SJSA1 (cell line): ENCODE measurements at regions not wholly inside any gene's neighbourhood (a gene's known extent, or its start where the extent isn't known, plus 50 kb on each side); places are given as distances from the start of the nearest gene placed in this dataset.

Experiments
- DNase-seq, 2 experiments: peaks; one replicate each; pipeline ENCODE4 v3.0.0-alpha.2; 2015 to 2020; ENCODE audit warnings: low spot score in 2 of 2, low read depth in 1 of 2
- H3K27ac ChIP-seq: fragments of 250-450 bp; sonication (Bioruptor Pico); 2 replicates; pipeline ENCODE4 v1.5.1; 2020; ENCODE audit warnings: mild to moderate bottlenecking, moderate library complexity
- H3K27me3 ChIP-seq: fragments of 250-450 bp; sonication (Bioruptor Pico); replicated peaks from 2 replicates; pipeline ENCODE4 v1.5.1; 2020; ENCODE audit warnings: mild to moderate bottlenecking, moderate library complexity
- H3K36me3 ChIP-seq: fragments of 250-450 bp; sonication (Bioruptor Pico); 2 replicates; pipeline ENCODE4 v1.5.1; 2020; ENCODE audit warnings: mild to moderate bottlenecking
- H3K4me1 ChIP-seq: fragments of 250-450 bp; sonication (Bioruptor Pico); replicated peaks from 2 replicates; pipeline ENCODE4 v1.6.1; 2021; ENCODE audit warnings: mild to moderate bottlenecking
- H3K4me3 ChIP-seq: fragments of 250-450 bp; sonication (Bioruptor Pico); 2 replicates; pipeline ENCODE4 v1.5.1; 2020; ENCODE audit warnings: mild to moderate bottlenecking
- H3K9me3 ChIP-seq: fragments of 250-450 bp; sonication (Bioruptor Pico); replicated peaks from 2 replicates; pipeline ENCODE4 v1.5.1; 2020; ENCODE audit warnings: mild to moderate bottlenecking

DNA sequence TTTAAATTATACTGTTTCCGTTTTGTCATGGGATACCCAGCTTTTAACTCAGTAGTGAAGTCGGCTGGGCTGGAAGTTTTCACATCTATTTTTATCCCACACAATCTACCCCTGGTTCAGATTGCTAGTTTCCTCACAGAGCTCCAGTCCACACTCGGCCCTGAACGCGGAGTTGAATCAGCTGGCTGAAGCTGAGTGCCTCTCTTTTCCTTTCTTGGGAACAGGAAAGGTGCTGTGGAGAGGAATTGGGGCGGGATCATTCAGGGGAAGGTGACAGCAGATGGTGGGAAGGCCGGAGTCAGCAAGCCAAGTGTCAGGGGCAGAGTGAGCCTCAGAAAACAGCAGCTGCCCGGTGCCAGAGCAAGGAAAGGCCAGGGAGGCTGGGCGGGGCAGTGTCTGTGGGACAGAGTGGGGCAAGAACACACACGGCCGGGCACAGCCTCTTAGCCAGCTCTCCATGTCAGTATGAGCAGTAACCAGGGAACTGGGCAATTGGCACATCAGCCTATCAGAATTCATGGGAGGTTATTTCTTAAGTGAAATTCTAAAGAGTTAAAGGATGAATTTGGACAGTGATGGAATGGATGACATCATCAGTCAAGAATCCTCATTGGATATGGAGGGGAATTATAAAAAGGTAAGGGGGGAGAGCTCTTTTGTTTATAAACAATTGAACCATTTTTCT lies 135.7 kb upstream of the IL12A start:
- peak; percentile 57 to 77 for DNase-seq
- Histone ChIP-seq H3K27ac (peak overlapping the region; percentile 80), H3K36me3 (no peaks in the 10 kb centered on the region), H3K4me3 (no peak overlapping the region), H3K27me3 (no peaks in the 10 kb centered on the region), H3K4me1 (peaks cover 46% of the 10 kb centered on the region), H3K9me3 (no peaks in the 10 kb centered on the region)

DNA sequence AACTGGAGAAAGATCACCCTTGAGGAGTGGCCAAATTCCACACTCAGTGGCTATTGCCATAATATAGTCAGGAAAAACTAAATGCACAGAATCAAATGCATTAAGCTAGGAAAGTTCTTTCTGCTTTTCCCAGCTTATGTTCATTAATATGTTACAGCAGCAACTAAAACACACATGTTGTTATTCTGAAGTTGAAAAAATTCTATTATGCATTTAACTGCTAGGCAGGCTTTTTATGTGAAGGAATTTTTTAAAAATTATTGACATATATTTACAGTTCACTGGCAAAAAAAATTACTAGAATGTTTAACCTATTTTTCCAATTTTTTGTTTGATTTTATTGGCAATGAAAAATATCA lies 135.2 kb upstream of the IL12A start:
- Histone ChIP-seq H3K27ac (peak overlapping the region; percentile 80), H3K36me3 (no peaks in the 10 kb centered on the region), H3K27me3 (no peaks in the 10 kb centered on the region), H3K4me3 (no peak overlapping the region), H3K4me1 (peaks cover 46% of the 10 kb centered on the region), H3K9me3 (no peaks in the 10 kb centered on the region)
- no peak for DNase-seq

- no peaks in the 10 kb centered on the region for H3K9me3 ChIP-seq
- peak; percentile 74 to 90 for DNase-seq
- H3K4me1 ChIP-seq = peaks cover 46% of the 10 kb centered on the region
- H3K36me3 ChIP-seq = no peaks in the 10 kb centered on the region
- H3K4me3 ChIP-seq = no peak overlapping the region
- peak overlapping the region; percentile 80 for H3K27ac ChIP-seq
- H3K27me3 ChIP-seq = no peaks in the 10 kb centered on the region
Observed at GRCh38 chr3:159854500-159855124, 134.0 kb upstream of the IL12A start.

DNA sequence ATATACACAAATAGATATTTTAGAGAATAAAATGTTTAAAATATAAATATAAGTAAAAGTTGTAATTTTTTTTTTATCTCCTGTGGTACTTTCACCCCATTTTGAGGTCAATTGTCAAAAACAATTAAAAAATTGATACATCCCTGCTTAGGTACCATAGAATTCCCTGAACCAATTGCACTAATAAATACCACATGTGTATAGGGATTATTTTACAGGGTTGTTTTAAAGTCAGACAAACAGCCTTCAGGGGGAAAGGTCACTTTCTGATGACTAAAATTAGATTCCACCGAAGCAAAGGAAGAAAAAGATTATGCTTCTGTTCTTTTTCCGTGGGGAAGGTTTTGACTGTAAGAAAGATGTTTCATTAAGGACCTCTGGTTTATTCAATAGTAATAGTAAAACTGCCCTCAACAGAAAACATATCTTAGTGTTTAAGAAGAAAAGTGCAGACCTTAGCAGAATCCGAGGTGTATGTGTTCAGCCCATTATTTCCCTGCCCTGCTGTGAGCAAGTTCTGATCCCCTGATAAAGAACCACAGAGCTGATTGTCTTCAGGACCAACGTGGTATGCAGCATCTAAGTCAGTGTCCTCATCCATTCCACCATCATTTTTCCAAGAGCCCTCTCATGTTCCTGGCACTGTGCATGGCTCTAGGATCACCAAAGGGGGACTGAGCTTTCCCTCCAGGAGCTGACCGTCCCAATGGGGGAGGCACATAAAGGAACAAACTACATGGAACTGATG lies 132.9 kb upstream of the IL12A start:
- DNase-seq = peak in 1 of 2 experiments; percentile 11
- Histone ChIP-seq H3K27me3 (no peaks in the 10 kb centered on the region), H3K36me3 (no peaks in the 10 kb centered on the region), H3K4me1 (peaks cover 46% of the 10 kb centered on the region), H3K9me3 (no peaks in the 10 kb centered on the region), H3K4me3 (no peak overlapping the region), H3K27ac (peak overlapping the region; percentile 75)

GRCh38 chr3:159856590-159857104 lies 132.0 kb upstream of the IL12A start:
- Histone ChIP-seq H3K4me3 (no peak overlapping the region), H3K4me1 (peaks cover 46% of the 10 kb centered on the region), H3K36me3 (no peaks in the 10 kb centered on the region), H3K27me3 (no peaks in the 10 kb centered on the region), H3K27ac (no peak overlapping the region), H3K9me3 (no peaks in the 10 kb centered on the region)
- no peak for DNase-seq

- H3K9me3 ChIP-seq = no peaks in the 10 kb centered on the region
- no peaks in the 10 kb centered on the region for H3K36me3 ChIP-seq
- H3K27me3 ChIP-seq = no peaks in the 10 kb centered on the region
- no peak for DNase-seq
- H3K4me1 ChIP-seq = peaks cover 34% of the 10 kb centered on the region
- H3K4me3 ChIP-seq = no peak overlapping the region
- no peak overlapping the region for H3K27ac ChIP-seq
Observed at GRCh38 chr3:159857840-159858239, 130.8 kb upstream of the IL12A start.

- Histone ChIP-seq H3K9me3 (no peaks in the 10 kb centered on the region), H3K27ac (no peak overlapping the region), H3K27me3 (no peaks in the 10 kb centered on the region), H3K4me1 (peaks cover 26% of the 10 kb centered on the region), H3K4me3 (no peak overlapping the region), H3K36me3 (no peaks in the 10 kb centered on the region)
- DNase-seq = no peak
Observed at GRCh38 chr3:159858650-159859049, 130.0 kb upstream of the IL12A start.

- H3K4me1 ChIP-seq = peaks cover 22% of the 10 kb centered on the region
- H3K36me3 ChIP-seq = no peaks in the 10 kb centered on the region
- no peak overlapping the region for H3K4me3 ChIP-seq
- no peak for DNase-seq
- no peaks in the 10 kb centered on the region for H3K9me3 ChIP-seq
- no peak overlapping the region for H3K27ac ChIP-seq
- no peaks in the 10 kb centered on the region for H3K27me3 ChIP-seq
Observed at GRCh38 chr3:159859424-159859823, 129.2 kb upstream of the IL12A start.

DNA sequence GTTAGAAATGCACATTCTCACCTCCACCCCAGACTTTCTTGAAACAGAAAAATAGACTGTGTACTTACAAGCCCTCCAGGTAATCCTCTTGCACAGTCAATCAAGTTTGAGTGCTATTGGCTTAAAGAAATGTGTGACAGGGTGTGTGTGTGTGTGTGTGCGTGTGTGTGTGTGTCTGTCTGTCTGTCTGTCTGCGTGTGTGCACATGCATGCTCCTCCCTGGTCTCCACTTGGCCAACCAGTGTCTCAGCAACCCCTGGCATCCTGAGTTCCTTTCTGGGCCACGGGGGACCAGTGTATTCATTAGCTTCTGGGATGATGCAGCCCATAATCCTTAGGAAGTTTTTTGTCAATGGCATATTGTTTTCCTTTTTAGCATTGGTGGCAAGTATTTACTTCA lies 128.8 kb upstream of the IL12A start:
- peaks cover 25% of the 10 kb centered on the region for H3K4me1 ChIP-seq
- no peak overlapping the region for H3K4me3 ChIP-seq
- H3K27me3 ChIP-seq = no peaks in the 10 kb centered on the region
- no peak overlapping the region for H3K27ac ChIP-seq
- H3K36me3 ChIP-seq = no peaks in the 10 kb centered on the region
- no peak for DNase-seq
- H3K9me3 ChIP-seq = no peaks in the 10 kb centered on the region

GRCh38 chr3:159860269-159861116 lies 128.1 kb upstream of the IL12A start:
- H3K27ac ChIP-seq = no peak overlapping the region
- no peaks in the 10 kb centered on the region for H3K36me3 ChIP-seq
- H3K4me3 ChIP-seq = no peak overlapping the region
- no peaks in the 10 kb centered on the region for H3K9me3 ChIP-seq
- peaks cover 25% of the 10 kb centered on the region for H3K4me1 ChIP-seq
- DNase-seq = no peak
- no peaks in the 10 kb centered on the region for H3K27me3 ChIP-seq

GRCh38 chr3:159861369-159861987 lies 127.2 kb upstream of the IL12A start:
- Histone ChIP-seq H3K27me3 (no peaks in the 10 kb centered on the region), H3K36me3 (no peaks in the 10 kb centered on the region), H3K27ac (no peak overlapping the region), H3K4me3 (no peak overlapping the region), H3K4me1 (peaks cover 25% of the 10 kb centered on the region), H3K9me3 (no peaks in the 10 kb centered on the region)
- no peak for DNase-seq

- peaks cover 25% of the 10 kb centered on the region for H3K4me1 ChIP-seq
- DNase-seq = peak in 1 of 2 experiments; percentile 51
- H3K36me3 ChIP-seq = peaks cover 7% of the 10 kb centered on the region
- H3K9me3 ChIP-seq = no peaks in the 10 kb centered on the region
- H3K27ac ChIP-seq = peak overlapping the region; percentile 36
- no peaks in the 10 kb centered on the region for H3K27me3 ChIP-seq
- no peak overlapping the region for H3K4me3 ChIP-seq
Observed at GRCh38 chr3:159865041-159865579, 123.5 kb upstream of the IL12A start.

DNA sequence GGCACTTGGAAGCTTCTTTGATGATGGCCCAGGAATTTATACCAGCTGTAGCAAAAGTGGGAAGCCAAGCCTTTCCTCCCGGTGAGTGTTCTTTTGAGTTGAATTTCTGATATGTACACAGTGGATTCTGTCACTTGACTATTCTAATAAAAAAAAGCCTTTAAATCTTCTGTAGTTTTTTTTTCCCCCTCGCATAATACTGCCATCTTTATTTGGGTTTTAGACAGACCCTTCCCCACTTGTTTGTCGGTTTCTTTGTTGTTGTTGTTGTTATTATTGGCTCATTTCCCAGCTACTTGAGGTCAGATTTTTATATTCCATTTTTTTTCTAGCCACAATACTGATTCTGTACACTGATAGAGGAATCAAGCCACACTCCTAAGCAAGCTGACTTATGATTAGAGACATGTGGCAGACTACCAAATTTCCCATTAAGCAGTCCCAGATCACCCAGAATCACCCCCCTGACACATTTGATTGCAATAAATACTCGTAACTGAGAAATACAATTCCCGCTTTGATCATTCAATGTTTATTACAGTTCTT lies 122.4 kb upstream of the IL12A start:
- peaks cover 25% of the 10 kb centered on the region for H3K4me1 ChIP-seq
- H3K36me3 ChIP-seq = peaks cover 7% of the 10 kb centered on the region
- no peak for DNase-seq

More for the DNA sequence above, 122.4 kb upstream of the IL12A start:
- Histone ChIP-seq H3K9me3 (no peaks in the 10 kb centered on the region), H3K27me3 (no peaks in the 10 kb centered on the region), H3K4me3 (no peak overlapping the region), H3K27ac (no peak overlapping the region)
